Activated T-cell treated with anti-CD3 and anti-CD28 coated beads for 24 hours (primary cell): ENCODE measurements at regions not wholly inside any gene's neighbourhood (a gene's known extent, or its start where the extent isn't known, plus 50 kb on each side); places are given as distances from the start of the nearest gene placed in this dataset.

Experiments used
- DNase-seq: peaks from one replicate; pipeline ENCODE4 v3.0.0-alpha.2; 2020; ENCODE audit warnings: low read depth

DNA sequence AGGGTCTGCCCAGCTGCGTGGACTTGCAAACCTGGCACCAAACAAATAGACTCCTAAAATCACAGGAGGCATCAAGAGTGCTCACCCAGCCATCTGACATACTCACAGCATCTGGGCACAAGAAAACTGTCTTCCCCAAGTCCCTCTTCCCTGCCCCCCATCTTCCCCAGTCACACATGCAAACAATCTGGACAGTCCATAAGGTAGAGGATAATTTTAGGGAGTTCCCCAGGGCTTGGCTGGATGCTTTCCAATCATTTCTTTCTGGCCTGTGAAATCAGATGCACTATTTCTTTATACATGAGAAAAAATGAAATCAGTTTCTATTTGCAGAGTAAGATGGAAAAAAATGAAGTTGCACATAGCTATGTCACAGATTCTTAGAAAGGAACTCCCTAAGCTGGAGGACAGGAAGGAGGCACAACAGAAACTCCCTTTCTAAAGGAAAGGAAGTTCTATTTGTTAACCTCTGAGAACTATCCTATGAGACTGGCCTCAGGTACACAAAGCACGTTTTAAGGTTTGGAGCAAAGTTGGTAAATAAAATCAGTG is 342.3 kb downstream of the HNRNPD start:
- no peak for DNase-seq

DNA sequence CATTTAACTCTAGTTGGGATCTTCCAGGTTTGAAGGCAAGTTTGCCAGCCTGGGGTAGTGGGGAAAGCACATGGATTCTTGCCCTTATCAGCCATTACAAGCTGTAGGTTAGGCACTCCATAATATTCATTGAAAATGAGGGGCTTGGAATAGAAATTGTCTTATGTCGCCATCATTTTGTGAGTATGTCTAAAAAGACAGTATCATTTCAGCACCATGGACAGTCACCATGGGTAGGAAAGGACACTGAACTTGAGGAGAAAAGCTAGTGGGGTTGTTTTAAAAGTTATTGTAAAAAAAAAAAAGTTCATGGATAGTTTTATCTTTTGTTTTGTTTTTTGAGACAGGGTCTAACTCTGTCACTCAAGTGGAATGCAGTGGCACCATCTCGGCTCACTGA is 356.1 kb downstream of the HNRNPD start:
- no peak for DNase-seq

DNA sequence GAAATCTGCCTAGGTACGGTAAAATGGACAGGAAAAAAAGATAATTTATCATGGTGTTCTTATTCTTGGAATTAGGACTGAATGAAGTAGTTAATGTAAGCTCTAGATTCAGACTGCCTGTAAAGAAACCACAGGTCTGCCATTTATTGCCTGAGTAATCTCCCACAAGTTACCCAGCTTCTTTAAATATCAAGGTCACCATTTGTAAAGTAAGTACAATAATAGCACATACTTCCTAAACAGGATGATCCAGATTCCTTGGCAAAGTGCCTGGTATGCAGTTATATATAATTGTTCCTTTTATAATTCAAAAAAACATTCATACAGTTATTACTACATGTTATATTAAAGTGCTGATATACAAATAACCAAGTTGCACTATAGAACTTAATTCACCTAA is 368.6 kb downstream of the HNRNPD start:
- no peak for DNase-seq

DNA sequence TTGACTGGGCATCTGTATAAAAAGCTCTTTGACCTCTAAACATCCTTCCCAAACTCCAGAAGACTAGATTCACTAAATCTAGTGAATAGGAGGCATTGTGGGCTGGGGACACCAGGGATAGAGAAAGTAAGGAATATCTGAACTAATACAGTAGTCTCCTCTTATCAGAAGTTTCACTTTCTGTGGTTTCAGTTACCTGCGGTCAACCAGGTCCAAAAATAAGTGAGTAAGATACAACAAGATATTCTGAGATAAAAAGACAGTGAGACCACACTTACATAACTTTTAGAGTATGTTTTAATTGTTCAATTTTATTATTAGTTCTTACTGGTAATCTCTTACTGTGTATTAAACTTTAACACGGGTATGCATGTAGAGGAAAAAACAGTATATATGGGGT is 376.5 kb downstream of the HNRNPD start:
- DNase-seq: no peak

DNA sequence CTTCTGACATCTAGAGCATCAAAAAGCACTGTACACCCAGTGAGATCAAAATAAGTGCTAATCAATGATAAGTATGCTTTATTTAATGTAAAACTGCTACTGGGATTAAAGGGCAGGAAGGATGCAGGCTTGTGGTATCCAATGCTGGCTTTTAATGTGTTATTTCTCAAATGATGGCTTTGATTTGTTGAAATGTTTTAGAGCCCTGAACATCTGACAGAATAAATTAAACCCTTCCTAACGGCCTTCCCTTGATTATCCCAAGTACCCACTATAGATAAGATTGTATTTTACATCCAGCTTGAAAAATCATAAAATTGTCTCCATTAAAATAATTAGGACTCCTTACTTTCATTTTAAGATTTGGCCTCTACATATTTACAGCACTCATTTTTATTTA is 382.9 kb downstream of the HNRNPD start:
- DNase-seq: no peak

DNA sequence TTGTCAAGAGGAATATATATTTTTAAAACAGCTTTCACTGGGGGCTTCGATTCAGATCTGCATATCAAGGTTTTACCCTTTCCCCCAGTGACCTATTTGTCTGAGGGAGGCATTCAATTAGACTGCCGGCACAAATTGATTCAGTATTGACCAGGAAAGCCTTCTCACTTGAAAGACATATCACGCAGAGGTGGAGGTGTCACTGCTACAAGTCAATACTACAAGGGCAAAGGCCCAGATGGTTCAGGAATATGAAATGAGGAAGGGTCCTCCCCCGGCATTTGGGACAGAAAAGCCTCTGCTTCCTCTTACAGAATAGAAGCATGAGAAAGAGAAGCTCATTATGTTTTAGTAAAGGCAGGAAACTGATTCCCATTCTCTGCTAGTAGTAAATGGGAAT is 383.6 kb downstream of the HNRNPD start:
- DNase-seq: no peak

DNA sequence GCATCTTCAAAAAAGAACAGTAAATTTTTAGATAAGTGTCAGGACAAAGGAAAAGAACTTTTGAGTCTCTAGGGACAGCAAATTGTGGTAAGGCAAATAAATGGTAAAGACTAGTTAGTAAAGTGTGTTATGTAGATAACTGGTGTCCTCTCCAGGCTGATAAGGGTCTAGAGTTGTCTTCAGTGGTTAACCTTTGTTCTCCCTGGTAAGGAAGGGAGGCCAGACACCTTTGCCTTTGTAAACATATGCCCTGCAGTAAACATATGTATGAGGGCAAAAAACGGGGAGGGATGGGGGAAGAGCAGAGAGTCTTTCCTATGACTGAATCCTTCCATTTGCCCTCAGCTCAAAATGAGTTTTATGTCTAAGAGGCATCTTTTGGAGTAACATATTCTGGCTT is 384.6 kb downstream of the HNRNPD start:
- no peak for DNase-seq

DNA sequence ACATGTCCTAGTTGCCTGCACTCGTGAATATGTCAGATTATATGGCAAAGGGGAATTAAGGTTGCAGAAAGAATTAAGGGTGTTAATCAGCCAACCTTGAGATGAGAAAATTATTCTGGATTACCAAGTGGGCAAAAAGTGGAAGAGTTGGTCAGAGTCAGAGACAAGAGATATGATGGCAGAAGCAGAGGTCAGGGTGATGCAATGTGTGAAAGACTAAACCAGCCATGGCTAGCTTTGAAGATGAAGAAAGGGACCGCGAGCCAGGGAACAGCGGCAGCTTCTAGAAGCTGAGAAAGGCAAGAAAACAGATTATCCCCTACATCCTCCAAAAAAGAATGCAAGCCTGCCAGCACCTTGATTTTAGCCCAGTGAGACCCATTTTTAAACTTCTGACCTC is 385.6 kb downstream of the HNRNPD start:
- no peak for DNase-seq

DNA sequence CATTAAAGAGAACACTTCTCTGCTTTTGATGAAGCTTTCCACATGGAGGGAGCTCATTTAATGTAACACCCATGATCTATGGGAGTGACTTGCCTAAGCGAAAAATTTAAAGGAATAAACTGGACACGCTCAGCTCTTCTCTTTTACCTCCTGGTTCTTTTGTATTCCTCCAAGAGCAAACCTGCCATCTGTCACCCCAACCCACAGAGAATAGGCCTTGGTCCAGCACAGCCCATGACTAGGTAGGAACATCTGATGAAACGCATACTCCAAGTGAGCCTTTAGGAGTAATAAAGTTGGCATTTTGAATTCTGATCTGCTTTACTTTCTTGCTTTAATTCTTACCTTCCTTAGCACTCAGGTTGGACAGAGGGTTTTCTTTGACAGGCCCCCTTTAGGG is 389.0 kb downstream of the HNRNPD start:
- no peak for DNase-seq

DNA sequence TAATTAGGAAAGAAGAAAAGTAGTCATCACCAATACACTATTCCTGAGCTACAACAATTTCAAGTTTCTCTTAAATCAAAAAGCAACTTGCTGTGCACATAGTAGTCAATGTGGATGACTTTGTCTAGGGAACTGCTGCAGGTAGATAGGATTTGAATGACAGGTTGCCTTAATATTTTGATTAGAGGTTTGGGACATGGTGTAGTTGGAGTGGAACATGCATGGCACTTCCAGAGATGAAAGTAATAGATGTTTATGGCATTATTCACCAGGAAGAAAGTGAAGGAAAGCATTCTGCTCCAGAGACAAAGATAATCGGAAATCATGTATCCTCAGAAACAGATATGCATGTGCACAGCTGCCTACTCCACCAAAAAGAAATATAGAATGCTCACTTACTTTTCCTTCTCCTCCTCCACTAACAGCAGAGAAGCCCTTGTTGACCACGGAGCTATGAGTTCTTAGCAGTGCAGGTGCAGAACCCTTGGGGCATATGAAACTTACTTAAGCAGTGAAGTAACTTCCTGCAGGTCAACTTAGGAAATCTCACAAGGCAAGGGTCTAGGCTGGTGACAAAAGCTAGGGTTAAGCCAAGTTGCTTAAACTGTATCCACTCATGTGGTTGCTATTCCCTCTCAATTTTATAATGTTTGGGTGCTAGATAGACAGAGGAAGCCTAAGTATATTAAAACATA is 390.8 kb downstream of the HNRNPD start:
- DNase-seq: no peak

DNA sequence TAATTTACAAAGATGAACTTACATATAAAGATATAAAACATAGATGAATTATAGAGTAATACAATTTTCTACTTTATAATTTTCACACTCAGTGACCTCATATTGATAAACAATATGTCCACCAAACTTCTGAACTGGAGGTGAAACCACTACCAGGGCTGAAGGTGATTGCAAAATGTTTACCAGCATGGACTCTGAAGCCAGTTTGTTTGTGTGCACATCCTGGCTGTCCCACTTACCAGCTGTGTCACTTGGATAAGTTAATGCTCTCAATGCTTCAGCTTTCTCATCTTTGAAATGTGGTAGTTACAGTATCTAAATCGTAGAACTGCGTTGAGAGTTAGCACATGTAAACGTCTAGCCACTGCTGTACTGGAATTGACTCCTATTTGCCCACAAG is 392.6 kb downstream of the HNRNPD start:
- DNase-seq: no peak

DNA sequence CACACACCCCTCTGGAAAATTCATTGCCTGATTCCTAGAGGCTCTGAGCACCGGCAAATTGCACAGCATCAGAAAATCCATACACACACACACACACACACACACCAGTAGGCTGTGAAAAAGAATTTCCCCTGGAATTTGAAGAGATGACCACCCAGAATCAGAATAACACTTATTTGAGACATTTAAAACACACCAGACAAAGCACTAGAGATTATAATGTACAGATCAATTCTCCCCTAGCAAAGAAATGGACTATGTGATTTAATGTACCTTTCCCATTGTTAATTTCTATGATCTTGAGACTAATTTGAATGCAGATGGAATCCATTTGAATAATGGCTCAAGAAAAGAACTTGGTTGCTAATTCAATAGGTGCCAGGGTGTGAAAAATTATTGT is 399.3 kb downstream of the HNRNPD start:
- DNase-seq: no peak

DNA sequence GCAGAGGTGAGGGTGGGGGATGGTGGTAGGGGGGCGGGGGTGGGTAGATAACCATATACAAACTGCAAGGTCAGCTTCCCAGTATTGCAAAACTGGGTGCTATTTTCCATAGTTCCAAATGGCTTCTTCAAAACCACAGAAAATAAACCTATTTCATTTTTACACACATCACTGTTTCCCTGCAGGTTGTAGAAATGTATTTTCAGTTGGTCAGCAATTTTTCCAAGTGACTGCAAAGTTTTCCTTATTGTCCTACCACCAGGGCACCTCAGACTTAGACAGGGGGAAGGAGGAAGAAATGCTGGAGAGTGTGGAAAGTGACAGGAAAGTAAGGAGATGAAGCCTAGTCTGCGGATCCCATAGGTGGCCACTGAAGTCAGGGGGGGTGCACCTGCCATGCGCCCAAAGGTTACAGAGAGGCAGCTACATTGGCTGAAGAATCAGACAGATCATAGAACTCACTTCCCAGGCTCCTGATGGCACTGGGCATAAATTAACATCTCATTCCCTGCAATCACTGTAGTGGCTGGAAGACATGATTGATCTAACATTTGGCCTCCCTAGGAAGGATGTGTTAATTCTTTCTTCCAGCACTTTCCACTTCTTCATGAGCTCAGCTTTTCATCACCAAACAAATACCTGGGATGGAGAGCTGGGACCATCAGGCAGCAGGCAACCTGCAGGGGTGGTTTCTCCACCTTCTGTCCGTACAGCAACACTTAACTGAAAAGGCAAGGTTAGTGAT is 402.0 kb downstream of the HNRNPD start:
- DNase-seq: no peak

DNA sequence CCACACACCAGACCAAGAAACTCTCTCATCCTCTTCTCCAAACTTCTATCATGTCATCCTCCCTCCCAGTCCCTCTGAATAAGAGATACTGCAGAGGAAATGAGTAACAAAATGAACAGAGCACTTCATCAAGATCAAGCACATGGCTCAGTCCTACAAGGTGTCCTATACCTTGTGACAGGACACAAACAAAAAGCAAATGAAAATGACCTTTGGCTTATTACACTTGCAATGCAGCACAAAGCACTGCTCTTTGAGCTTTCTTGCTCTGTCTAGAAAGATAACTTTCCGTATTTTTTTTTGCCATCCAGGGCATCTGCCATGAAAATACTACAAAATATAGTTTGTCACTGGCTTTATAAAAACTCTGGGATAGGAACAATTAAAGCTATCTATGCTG is 402.7 kb downstream of the HNRNPD start:
- no peak for DNase-seq

DNA sequence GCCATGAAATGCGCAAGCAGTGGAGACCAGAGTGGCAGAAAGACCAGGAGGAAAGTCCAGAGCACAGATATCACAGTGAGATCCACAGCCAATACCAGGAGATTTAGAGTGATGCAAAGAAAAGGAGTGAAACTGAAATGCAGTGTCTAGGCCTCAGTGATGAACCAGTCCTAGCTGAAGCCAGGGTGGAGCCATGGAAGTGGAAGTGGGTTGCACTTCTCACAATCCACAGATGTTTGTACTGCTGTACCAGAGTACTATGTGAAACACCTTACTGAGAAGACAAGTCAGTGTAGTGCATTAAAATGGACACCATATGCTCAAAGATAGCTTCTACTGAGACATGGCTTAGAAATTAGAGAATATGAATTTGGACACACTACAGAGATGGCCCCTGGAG is 403.3 kb downstream of the HNRNPD start:
- DNase-seq: no peak

DNA sequence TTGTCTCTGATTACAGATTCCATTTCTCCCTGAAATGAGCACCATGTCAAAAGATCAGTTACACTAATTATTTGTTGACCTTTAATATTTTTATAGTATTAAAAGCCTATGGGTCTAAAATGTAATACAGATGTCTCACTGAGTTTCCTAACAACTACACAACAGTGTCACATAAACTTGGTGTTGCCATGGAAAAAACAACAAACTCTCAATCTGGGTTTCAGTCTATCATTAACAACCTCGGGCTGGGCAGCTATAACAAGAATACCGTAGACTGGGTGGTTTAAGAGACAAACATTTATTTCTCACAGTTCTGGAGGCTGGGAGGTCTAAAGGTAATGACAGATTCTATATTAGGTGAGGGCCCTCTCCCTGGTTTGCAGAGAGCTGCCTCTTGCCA is 407.1 kb downstream of the HNRNPD start:
- no peak for DNase-seq

DNA sequence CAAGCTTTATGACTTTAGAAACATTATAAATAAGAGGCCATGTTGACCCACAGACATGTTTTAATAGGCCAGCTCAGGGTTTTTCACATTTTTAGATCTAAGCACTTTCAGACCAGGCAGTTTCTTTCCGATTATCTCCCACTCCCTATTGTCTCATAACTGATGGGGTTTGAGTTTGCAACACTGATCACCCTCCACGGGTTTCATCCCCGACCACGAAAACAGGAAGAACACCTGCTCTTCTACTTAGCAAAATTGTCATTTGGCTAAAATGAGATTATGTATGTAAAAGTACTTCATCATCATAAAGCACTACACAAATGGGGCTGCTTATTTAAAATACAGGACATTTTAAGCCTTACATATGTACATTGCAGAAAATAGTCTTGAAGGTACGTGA is 407.9 kb downstream of the HNRNPD start:
- no peak for DNase-seq

DNA sequence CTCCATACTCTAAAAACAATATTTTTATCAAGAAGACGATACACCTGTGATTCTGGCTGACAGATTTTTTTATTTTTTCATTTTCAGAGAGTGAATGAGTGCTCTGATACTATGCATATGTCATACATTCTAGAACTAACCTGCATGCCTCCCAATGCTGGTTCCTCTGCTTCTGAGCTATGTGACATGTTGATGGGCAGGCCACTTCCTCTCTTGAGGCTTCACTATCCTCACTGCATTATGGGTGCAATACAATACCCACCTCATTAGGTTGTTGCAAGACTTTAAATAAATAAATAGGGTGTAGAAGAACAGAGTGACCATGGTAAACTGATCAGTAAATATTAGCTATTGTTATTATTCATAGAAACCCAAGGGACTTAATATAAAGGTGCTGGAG is 408.3 kb downstream of the HNRNPD start:
- DNase-seq: no peak

DNA sequence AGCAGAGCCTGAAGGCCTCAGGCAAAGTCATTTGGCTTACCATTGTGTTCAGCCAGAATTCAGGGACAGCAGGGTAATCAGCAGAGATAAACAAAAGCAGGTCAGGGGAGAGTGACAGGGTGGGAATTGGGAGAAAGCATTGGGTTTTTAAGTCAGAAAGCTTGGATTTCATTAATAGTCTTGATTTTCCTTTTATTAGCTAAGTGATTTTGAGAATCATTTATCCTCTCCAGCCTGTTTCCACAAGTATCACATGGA is 410.1 kb downstream of the HNRNPD start:
- no peak for DNase-seq

DNA sequence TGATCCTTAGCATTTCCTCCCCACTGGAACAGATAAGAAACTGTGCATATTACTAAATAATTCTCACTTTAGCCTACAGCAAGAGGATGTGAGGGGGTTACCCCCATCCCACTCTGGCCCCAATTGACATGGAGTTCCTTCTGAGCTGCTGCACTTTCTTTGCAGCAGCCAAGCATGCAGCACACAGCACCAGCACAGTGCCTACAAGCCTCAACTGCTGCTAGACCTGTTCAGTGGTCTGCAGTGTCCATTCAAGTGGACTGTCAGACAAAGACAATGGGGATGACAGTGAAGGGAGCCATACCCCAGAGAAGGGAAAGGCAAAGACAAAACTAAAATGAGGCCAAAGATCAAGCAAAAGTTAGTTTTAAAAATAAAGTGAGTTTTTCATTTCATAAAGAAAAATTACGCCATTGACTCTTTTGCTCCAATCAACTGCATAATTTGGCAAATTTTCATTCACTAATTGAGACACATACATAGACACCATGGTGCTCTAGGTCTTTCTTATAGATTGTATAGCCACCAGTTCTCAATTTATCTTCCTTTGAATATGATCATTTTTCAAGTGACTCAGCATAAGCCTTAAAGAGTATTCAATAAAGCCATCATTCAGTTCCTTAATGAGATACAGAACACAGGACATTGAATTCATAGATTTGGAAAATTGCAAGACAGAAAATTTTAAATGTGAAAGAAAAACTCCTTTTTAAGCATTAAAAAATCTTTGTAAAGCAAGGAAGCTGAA is 410.6 kb downstream of the HNRNPD start:
- no peak for DNase-seq

DNA sequence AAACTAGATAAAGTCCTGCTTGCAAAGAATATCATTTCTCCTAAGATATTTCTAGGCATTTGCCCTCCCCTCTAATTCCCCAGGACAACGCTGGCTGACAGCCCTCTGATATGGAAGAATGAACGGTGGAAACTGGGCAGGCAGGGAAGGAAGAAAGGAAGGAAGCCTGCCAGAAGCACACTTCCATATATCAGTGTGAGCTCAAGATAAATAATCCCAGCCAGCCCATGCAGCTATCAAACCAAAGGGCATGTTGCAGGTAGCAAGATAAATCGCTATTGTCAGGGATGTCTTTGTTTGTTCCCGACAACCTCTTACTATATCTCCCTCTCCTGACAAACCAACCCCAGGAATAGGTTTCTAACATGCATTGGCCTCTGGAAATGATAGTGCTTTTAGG is 412.8 kb downstream of the HNRNPD start:
- no peak for DNase-seq

DNA sequence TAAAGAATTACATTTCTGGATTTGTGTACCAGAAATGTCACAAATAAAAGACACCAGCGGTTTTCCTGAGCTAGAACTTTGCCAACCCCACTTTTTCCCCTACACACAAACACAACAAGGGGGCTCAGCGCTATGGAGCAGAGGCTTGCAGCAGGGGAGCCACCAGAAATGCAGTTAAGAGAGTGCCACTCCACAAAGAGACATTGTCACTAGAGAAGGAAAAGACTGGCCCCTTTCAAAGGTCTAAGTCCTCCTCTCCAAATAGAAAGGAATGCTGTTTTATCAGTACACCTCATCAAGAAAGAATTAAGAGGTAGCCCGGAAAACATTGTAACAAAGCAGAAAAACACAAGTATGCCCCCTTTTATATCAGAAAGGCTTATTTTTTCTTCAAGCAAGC is 419.5 kb downstream of the HNRNPD start:
- DNase-seq: no peak

DNA sequence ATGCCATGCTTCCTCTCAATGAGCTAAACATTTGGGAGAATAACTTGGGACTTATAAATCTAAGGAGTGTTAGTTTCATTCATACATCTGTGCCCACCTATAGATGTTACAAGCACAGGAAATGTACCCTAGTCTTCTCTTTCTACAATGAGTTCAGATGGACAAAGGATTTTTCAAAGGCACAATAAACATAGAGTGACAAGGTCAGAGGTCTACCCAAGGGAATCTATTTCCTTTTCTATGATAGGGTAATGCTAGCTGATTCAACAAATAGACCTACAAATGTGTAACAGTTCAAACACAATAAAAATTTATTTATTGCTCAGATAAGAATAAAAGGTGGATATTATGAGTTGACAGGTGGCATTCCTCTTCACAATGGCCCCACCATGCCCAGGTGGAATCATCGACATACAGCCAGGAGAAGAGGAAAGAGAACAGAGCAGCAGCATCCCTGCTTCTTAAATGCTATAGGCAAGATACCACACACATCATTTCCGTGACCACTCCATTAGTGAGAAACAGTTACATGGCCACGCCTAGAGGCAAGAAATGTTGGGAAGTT is 421.8 kb downstream of the HNRNPD start:
- DNase-seq: no peak
